Bronchial epithelial cell (primary cell): ENCODE measurements at regions not wholly inside any gene's neighbourhood (a gene's known extent, or its start where the extent isn't known, plus 50 kb on each side); places are given as distances from the start of the nearest gene placed in this dataset.
"Not testable (repeated sequence)": the region's sequence is repeated elsewhere in the genome, so short reads cannot be mapped to it uniquely, and the experiment has no call there.

Experiments
- DNase-seq: peaks from one replicate; pipeline ENCODE4 v3.0.0-alpha.2; 2010; ENCODE audit warnings: low read depth
- FAIRE-seq: peaks from 2 replicates; lab custom pipeline; 2011; peaks lifted over from hg19 to GRCh38; lab: Jason Lieb, UNC
- H3K27me3 ChIP-seq: 2 replicates; pipeline ENCODE4 v1.5.1; 2011; ENCODE audit warnings: low read length; ENCODE audit not compliant: control insufficient read depth, insufficient read depth
- H3K36me3 ChIP-seq: 2 replicates; pipeline ENCODE4 v1.5.1; 2011; ENCODE audit warnings: low read length; ENCODE audit not compliant: control insufficient read depth, insufficient read depth
- H3K4me3 ChIP-seq: 2 replicates; pipeline ENCODE4 v1.5.1; 2011; ENCODE audit warnings: mild to moderate bottlenecking, low read depth, low read length, control low read depth
- CTCF ChIP-seq: IDR thresholded peaks from 2 replicates; pipeline ENCODE4 v1.5.1; 2011; ENCODE audit warnings: mild to moderate bottlenecking, moderate library complexity, low read length, control low read depth, inconsistent platforms; ENCODE audit not compliant: insufficient read depth, severe bottlenecking

GRCh38 chr1:81738875-81739274 is 61.9 kb upstream of the ADGRL2 start:
- TF ChIP-seq CTCF = no peak
- Histone ChIP-seq H3K27me3 (no peaks in the 10 kb centered on the region), H3K4me3 (no peak overlapping the region), H3K36me3 (no peaks in the 10 kb centered on the region)
- no peak for DNase-seq
- no peak for FAIRE-seq

- no peak for FAIRE-seq
- no peak for TF ChIP-seq CTCF
- DNase-seq = no peak
- Histone ChIP-seq H3K27me3 (no peaks in the 10 kb centered on the region), H3K36me3 (no peaks in the 10 kb centered on the region), H3K4me3 (no peak overlapping the region)
Observed at GRCh38 chr1:81733480-81733879, 67.3 kb upstream of the ADGRL2 start.

- DNase-seq = peak; percentile 69
- peak; percentile 16 for TF ChIP-seq CTCF
- no peak overlapping the region for H3K4me3 ChIP-seq
- H3K27me3 ChIP-seq = no peaks in the 10 kb centered on the region
- no peak for FAIRE-seq
- no peaks in the 10 kb centered on the region for H3K36me3 ChIP-seq
Observed at GRCh38 chr1:81731989-81732388, 68.7 kb upstream of the ADGRL2 start.

- no peak overlapping the region for H3K4me3 ChIP-seq
- no peak for FAIRE-seq
Observed at GRCh38 chr1:81730881-81731280, 69.9 kb upstream of the ADGRL2 start.

GRCh38 chr1:81730299-81730698 is 70.4 kb upstream of the ADGRL2 start:
- not testable (repeated sequence) for DNase-seq, H3K4me3 ChIP-seq, H3K36me3 ChIP-seq, H3K27me3 ChIP-seq, FAIRE-seq

More at GRCh38 chr1:81730881-81731280, 69.9 kb upstream of the ADGRL2 start:
- no peak for DNase-seq
- Histone ChIP-seq H3K27me3 (no peaks in the 10 kb centered on the region), H3K36me3 (no peaks in the 10 kb centered on the region)
- TF ChIP-seq CTCF = no peak

- Histone ChIP-seq H3K4me3 (no peak overlapping the region), H3K27me3 (no peaks in the 10 kb centered on the region), H3K36me3 (no peaks in the 10 kb centered on the region)
- TF ChIP-seq CTCF = no peak
- DNase-seq = no peak
- FAIRE-seq = no peak
Observed at GRCh38 chr1:81729818-81730217, 70.9 kb upstream of the ADGRL2 start.
